Hematopoietic multipotent progenitor cell treated with erythropoietin and hydrocortisone succinate and interleukin-3 and kit ligand, for 4 days (in vitro differentiated cells): ENCODE measurements at regions not wholly inside any gene's neighbourhood (a gene's known extent, or its start where the extent isn't known, plus 50 kb on each side); places are given as distances from the start of the nearest gene placed in this dataset.

ENCODE experiments used
- DNase-seq: peaks from one replicate; pipeline ENCODE4 v3.0.0-alpha.2; 2015

- no peak for DNase-seq
Measured at GRCh38 chr5:96157841-96158291, 196.2 kb upstream of the ELL2 start.

DNA sequence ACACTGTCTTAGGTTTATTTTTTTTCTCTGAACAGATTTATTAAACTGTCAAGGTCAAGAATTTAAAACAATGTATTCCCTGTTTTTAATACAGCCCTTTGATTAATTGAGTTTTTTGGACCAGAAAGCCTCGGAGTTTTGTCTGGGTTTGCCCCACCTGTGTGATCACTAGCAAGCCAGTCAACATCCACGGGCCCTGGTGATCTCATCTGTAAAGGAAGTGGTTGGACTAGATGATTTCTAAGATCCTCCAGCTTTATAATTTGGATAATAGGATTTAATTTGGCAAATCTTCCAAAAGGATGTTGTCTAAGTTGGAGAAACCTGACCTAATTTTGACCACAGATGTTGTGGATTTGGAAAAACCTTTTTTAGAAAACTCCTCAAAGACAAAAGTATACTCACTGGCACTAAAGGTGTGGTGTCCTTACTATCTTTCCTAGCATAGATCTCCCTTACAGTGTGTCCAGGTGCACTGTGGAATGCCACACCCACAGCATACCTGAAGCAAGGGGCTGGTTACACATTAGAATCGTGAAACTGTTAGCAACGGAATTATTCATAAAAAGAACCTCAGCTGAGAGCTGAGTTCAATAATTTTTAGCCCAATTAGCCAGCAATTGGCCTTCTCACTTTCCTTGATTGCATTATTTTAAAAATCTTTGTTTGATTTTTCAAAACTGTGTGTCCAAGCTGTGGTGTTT is 195.6 kb upstream of the ELL2 start:
- no peak for DNase-seq

DNA sequence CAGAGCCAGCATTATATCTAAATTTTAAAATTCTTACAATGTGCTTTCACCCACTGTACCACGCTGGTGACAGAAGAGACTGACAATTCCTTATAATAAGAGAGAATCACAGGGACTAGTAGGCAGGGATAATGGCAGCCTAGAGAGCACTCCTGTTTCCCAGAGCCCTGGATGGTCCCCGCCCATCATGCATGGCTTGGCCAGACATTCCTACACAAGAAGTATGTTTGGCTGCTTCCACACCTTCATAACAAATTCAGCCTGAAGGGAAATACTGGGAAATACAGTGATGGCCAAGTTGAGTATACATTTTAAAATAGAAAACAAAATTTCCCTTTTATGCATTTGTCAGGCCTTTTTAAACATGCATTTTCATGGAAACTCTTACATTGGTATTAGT is 193.5 kb upstream of the ELL2 start:
- no peak for DNase-seq

DNA sequence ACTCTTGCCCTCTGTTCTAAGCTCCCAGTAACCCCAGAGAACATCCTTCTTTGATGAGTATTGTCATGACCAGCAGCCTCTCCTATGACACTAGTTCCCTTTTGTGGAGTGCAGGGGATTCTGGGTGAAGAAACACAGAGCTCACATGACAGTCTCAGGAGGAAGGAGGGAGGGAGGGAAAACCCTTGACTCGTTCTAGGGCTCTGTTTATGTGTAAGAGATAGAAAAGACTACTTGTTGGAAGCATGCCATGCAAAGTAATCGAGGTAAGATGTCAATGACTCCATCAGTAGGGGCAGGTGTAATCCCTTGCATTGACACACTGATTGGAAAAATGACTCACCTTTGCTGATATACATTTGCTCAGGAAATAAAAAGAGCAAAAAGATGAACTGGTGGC is 190.2 kb upstream of the ELL2 start:
- DNase-seq, result peak; percentile 30

- no peak for DNase-seq
Measured at GRCh38 chr5:96150007-96150406, 188.4 kb upstream of the ELL2 start.

DNA sequence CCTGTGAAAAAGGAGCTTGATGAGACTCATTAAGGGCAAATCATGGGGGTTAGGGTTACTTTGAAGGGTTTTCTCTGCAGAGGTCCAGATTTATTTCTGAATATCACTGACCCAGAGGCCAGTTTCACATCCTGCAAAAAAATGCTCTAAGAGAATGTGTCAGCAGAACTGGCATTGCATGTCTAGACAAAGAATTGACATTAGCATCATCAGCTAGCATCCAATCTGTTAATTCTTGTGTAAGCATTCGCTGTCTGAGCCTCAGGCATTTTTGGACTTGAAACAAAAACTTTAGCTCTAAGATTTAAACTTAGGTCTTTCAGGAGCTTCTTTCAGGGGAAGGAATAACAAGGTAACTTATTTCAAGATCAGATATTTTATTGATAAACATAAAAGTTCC is 187.9 kb upstream of the ELL2 start:
- no peak for DNase-seq

DNA sequence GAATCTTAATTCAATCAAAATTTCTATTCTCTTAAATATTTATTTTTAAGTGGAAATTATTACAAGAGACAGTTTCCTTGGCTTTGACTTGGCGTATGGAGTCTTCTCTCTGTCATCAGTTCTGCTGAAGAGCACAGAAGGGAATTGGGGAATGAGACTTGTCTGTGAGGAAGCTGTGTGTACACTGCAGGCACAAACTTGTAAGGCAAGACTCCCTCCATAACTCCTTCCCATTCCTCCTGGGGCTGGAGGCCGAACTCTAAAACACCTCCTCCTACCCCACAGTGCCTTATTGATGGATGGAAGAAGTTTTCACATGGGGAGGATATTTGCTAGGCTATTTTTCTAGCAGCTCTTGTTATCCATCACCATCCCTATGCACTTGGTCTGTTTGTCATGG is 187.4 kb upstream of the ELL2 start:
- DNase-seq, result no peak

DNA sequence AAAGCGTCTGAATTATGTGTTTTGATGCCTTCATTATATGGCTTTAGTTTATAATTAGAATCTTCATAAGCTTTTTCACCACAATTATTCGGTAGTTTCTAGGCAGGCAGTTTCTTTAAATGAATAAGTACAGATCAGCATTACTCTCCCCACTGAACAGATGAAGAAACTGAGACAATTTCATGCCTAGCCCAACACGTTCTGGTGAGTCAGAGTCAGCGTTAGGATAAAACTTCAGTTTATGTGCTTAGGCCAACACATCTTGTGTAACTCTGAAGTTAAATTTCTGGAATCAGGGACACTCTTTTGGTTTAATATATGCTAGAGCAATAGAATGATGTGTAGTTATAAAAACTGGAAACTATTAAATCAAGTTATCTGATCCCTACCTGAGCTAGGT is 186.7 kb upstream of the ELL2 start:
- DNase-seq, result no peak

GRCh38 chr5:96147866-96148265 is 186.2 kb upstream of the ELL2 start:
- no peak for DNase-seq

DNA sequence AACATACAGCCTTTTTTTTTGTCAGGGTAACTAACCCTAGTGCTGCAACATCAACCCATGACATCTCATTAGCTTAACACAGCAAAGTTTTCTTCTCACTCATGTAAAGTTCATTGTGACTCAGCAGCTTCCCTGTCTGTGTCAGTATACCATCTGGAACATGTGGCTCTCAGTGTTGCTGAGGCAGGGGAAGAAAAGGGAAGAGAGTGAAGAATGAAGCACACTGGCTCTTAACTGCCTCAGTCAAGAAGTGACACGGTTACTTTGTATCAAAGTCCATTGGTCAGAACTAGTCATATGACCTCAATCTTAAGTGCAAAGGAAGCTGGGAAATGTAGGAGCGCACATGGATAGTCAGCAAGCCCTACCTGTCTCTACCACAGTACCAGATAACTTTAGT is 185.0 kb upstream of the ELL2 start:
- DNase-seq, result peak; percentile 77

DNA sequence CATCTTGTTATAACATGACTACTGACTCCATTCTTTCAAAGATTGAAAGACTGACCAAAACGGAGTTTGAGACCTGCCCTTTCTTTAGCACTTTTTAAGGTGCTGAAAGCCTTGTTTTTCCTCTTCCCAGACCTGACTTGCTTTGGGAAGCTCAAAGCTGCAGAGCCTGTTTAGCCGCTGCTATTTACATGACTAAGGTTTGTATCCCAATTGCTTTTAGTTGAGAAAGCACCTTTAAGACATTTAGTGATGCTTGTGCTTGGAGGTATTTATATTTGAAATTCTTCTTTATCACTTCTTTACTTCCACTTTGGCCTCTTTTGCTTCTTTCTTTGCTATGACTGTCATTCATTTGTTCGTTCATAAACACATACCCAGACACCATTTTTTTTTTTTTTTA is 182.6 kb upstream of the ELL2 start:
- DNase-seq, result no peak

DNA sequence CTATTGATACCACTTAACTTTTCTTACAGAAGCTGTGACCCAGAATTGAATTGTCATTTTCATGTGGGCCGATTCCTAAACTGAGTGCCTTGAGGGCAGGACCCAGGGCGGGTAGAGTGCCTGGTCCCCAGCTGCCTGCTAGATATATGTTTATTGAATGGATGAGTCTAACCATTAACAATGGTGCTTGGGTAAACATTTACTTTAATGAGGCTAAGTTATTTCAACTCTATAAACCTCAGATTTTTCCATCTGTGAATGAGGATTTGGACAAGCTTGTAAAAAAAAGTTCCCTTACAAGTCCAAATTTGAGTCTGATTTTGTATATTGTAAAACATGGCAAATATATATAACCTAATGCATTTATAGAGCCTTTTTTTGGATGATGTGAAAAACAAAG is 181.8 kb upstream of the ELL2 start:
- DNase-seq, result no peak

- DNase-seq, result peak; percentile 18
Measured at GRCh38 chr5:96142786-96143434, 181.3 kb upstream of the ELL2 start.

DNA sequence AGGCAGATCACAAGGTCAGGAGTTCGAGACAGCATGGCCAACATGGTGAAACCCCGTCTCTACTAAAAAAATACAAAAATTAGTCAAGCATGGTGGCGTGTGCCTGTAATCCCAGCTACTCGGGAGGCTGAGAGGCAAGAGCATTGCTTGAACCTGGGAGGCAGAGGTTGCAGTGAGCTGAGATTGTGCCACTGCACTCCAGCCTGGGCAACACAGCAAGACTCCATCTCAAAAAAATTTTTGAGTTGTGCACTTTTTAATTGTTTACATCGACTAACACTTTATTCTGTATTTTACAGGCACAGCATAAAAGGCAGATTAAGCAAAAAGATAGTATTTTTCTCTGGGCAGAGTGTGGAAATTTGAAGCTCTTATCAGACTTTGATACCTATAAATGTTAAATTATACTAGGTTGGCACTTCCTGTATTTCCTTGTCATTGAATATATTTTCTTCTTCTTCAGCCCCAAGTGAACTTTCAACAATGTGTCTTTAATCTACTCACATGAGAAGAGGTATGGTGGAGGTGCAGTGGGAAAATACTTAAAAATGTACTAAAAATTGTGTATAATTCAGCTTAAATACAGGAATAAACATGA is 180.6 kb upstream of the ELL2 start:
- DNase-seq, result no peak

DNA sequence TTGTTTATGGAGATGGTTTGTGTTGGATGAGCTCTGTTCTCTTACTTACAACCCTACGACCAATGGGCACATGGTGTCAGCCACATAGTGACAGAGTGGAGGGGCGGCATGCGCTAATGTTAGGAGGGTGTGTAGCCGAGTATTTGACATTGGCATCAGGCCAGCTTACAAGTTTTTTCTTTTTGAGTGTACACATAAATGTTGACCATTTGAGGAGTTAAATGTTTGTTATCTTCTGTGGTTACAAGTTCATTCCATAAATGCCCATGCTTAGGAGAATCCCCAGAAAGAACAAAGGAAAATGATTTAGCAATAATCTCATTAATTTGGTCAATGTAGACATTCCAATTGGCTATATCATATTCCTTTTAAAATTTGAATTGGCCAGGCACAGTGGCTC is 180.1 kb upstream of the ELL2 start:
- DNase-seq, result peak; percentile 9

DNA sequence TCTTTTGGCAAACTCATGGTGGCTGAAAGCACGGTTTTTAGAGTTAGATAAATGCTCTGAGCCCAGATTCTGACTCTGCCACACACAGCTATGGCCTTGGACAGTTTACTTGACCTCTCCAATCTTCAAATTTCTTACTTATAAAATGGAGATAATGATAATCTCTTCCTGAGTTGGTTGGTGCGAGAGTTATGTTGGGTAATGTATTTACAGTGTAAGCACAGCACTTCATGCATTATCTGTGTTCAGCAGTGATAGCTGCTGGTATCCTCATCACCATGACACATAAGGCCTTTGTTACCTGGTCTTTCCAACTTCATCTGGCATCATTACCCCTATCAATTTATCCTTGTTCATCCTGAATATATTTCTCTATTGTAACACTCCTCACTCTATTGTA is 178.8 kb upstream of the ELL2 start:
- no peak for DNase-seq

GRCh38 chr5:96140084-96140483 is 178.4 kb upstream of the ELL2 start:
- no peak for DNase-seq

DNA sequence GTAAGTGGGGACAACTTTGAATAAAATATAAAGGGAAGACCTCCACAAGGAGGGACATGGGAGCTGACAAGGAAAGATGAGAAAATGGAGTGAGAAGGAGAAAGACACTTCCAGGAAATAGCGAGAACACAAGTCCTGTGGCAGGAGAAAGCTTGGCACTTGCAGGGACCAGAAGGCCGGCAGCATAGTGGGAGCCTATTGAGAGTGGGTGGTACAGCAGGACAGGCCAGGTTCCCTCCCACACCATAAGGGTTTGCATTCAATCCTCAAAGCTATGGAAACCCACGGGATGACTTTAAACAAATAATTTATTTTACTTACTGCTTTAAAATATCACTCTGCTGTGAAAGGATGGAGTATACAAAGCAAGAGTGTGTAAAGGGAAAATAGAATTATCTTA is 173.2 kb upstream of the ELL2 start:
- DNase-seq, result no peak

GRCh38 chr5:96133341-96134079 is 171.9 kb upstream of the ELL2 start:
- DNase-seq, result no peak

DNA sequence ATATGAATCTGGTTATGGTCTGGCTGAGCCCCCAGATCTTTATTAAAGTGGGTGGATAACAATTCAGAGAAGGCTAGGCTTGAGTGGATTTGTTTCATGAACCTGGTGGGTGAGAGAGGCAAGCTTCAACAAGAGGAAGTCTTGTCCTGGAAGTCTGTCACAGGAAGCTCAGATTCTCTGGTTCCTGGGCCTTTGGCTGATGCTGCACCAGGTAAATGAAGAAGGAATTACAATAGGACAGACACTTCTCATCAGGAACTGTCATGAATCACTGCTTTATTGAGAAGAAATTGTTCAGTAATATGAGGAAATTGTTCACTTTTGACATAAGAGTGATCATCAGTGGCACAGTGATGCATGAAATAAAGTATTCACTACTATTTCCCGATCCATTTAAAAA is 167.6 kb upstream of the ELL2 start:
- DNase-seq, result no peak

DNA sequence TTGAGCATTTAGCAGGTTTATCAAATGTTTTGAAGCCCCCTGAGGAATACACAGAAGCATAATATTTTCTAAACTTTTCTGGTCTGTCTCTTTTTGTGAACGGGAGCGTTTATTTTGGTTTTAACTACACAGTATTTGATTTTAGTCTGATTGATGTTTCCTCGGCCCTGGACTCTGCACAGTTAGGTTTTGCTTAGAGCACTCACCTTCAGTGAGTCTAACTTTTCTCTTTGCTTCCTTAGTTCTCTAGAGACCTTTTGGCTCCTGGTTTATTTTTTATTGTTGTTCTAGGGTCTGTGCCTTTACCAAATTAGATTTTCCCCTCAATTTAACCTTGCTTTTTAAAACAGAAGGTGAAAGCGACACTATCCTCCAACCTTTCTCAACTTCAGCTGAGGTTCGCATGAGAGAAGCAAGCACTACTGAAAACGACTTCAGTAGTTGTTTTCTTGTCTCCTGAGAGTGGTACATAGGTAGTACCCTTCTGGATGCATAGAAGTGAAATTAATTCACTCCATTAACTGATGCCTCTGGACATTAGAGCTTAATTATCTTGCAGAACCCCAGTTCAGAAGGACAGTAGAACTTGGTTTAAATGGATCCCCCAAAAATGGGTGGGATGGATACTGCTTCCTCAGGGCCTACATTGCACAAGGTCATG is 166.7 kb upstream of the ELL2 start:
- no peak for DNase-seq

- DNase-seq, result no peak
Measured at GRCh38 chr5:96127538-96127937, 165.9 kb upstream of the ELL2 start.

GRCh38 chr5:96125231-96125891 is 163.7 kb upstream of the ELL2 start:
- peak; percentile 22 for DNase-seq
